Femur (tissue), 1 donor: ENCODE measurements at regions not wholly inside any gene's neighbourhood (a gene's known extent, or its start where the extent isn't known, plus 50 kb on each side); places are given as distances from the start of the nearest gene placed in this dataset.
"Not testable (repeated sequence)": the region's sequence is repeated elsewhere in the genome, so short reads cannot be mapped to it uniquely, and the experiment has no call there.

Experiments used
- DNase-seq: peaks from one replicate; pipeline ENCODE4 v3.0.0-alpha.2; 2017

DNA sequence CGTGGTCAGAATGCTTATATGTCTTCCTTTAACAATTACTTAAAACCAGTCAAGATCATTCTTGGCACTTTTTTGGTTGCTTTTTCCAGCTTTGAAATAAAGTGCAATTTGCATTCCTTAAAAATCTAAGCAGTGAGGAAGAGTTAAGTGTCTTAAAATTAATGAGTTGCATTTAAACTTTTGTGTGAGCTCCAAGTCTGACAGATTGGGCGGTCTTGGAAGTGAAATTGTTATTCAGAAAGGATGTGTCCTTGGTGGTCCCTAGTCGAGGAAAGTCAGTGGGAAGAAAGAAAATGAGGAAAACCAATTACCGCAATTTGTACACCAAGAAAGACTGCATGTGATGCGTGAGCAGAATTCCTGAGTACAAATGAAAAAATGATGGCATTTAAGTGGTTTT, 132.5 kb downstream of the HHIPL2 start:
- DNase-seq = no peak

DNA sequence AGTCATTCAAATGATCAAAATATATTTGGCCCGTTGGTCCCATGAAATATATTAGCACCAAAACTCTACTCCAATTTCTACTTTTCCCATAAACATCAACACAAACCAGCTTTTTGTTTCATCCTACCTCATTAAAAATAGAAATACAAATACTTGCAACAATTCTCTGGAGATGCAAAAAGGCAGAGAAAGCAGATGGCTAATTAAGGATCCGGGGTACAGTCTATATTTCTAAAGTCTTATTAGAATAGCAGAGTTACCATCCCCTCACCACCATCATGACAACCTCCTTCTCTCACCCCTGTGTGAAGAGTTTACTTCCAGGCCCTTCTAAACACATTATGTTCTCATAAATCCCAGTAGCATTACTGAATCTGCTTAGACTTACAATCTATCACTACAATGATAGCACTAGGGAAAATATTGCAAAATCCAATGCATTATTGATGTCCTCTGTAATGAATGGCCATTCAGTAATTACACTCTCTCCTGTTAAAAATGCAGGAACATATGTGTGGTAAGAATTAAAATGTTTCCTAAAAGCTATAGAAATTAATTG, 133.8 kb downstream of the HHIPL2 start:
- no peak for DNase-seq

DNA sequence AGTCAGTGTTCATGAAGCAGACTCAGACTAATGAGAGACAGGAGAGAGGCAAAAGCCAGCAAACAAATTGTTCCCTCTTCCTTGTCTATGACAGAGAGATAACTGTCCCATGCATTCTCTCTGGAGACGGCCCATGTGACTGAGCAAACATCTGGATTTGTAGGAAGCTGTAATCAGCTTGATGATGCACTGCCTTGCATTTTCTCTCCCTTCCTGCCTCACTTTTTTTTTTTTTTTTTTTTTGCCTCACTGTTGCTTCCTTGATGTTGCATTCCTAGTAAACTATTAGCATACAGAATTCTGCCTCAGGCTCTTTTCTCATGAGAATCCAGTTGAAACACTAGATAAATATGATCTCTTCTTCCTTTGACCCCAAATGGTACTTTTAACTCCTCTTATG, 134.5 kb downstream of the HHIPL2 start:
- no peak for DNase-seq

DNA sequence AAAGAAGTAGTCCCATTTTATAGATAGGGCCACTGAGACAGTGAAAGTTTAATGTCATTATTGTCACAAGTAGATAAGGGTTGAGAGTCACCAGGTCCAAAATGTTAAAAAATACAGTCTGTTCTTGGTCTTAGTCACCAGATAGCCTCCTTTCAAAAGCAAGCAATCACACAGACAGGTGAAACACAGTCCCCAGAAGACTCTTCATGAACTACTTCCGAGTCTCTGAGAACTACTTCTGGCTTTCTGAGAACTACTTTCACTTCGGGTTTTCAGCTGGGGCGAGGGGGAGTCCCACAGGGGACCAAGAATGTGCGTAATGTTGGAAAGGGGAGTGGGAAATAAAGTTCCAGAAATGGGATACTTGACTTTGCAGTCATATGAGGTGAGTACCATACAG, 143.2 kb downstream of the HHIPL2 start:
- no peak for DNase-seq

DNA sequence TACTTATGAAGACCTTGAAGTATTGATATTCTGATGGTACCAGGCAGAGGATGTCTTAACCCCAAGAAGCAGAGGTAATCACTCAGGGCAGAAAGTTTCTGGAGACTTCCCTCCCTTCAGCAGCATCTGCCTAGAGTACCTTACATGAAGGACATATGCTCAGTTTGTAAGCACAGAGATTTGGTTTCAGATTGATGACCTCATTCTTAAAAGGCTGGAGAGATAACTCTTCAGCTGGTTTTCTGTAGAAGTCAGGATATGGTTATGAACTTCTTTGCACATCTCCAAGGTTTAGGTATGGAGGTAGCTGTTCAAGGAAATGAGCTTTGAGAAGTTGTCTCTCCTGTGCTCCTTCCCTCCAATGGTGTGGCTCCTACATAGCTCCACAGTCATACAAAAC, 148.7 kb downstream of the HHIPL2 start:
- DNase-seq = no peak

DNA sequence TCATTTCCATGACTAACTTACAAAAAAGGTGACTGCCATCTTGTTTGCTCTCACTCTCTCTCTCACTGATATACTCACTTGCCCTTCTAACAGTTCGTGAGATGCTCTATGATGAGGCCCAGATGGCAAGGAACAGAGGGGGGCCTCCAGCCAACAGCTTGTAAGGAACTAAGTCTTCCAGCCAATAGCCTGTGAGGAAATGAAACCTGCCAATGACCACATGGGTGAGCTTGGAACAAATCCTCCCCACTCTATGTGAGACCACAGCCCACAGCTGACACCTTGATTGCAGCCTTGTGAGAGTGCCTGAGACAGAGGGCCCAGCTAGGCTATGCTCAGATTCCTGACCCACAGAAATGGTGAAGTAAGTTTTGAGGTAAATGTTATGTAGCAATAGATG, 153.7 kb downstream of the HHIPL2 start:
- DNase-seq = no peak

DNA sequence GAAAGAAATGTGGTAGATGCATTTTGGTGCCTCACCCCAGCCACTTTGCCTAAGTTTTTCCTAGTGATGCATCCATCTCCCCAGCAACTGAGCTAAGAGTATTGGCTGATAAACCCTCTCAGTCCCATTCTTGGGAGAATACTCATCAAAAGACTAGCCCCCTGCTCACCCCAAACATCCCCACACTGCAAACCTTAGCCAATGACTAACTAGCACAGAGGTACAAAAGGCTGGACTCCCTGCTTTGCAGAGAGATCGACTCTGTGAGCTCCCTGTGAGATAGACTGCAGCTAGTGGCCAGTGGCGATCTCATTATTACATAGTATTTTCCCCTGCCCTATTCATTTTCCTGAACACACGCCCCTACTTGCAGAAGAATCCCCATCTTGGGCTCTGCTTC, 155.3 kb downstream of the HHIPL2 start:
- DNase-seq = no peak

DNA sequence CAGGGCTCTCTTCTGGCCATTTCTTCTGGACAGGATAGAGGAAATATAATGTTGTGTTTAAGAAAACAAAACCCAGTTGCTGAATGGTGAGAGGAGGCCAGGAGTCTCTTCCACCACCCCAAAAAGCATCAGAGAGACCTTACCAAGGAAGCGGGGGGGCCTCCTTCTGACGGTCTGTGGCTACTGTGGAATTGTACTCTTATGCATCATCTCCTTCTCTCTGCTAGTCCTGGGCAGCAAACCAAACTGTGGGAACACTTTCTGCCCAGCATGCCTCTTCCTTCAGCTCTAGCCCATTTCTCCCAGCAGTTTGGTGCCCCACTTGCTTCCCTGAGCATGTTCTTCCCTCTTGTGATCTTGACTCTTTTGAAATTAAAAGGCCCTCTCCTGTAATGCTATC, 157.7 kb downstream of the HHIPL2 start:
- DNase-seq = no peak

DNA sequence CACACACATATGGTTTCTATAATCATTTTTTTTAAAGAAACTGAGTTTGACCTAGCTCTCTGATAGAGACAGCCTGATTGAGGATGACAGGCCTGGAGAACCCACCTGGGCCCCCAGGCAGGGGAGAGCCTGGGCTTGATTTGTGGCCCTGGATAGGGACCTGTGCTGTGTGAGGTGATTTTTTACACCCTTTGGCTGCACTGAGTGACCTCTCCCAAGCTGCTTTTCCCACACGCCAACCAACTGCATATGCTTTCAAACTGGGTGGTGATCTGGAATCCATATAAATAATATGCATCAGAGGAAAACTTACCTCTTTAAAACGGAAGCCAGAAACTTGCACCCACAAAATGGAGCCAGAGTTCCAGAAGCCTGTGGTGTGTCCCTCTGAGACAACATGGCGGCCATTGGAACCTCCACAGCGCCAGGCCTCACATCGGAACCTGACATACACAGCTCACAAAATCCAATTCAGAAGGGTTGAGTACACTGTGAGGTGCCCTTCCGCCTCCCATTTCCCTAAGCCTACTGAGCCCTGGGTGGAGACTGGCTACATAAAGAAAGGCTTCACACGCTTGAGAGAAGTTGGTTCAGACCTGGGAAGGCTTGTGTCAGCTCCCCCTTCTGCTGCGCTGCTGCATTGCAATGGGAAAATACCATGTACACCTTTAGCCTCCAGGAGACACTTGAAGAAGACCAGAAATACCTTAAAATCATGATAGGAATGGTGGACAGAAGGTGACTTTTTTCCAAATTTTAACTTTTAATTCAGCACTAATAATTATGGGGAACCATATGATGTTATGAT, 160.7 kb downstream of the HHIPL2 start:
- no peak for DNase-seq

DNA sequence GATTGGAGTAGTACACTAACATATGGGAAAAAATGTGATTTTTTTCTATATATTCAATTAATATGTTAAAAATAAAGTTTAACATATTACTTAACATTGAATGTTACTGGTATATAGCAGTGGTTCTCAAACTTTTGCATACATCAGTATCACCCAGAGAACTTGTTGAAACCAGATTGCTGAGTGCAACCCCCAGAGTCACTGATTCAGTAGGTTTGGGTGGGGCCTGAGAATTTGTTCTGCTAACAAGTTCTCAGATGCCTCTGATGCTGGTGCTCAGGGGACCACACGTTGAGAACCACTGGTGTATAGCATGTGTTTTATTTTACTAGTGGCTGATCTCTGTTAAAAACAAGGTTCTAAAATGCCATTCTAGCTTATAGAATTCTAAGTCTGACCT, 161.9 kb downstream of the HHIPL2 start:
- DNase-seq = no peak

DNA sequence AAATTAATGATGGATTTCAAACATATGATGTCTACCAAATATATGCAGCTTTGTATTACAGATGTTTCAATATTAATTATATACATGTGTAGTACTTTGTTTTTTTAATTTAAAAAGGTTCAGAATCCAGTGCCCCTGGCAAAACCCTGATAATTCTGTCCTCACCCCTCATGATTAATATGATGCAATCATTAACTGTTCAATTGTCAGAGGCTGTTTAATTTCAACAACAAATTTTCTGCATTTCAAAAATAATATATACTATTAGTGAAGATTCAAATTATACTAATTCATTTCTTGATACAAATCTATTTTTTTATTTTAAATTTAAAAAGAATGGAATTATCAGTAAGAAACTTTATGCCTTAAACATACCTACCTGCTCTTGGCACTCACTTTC, 162.6 kb downstream of the HHIPL2 start:
- no peak for DNase-seq

DNA sequence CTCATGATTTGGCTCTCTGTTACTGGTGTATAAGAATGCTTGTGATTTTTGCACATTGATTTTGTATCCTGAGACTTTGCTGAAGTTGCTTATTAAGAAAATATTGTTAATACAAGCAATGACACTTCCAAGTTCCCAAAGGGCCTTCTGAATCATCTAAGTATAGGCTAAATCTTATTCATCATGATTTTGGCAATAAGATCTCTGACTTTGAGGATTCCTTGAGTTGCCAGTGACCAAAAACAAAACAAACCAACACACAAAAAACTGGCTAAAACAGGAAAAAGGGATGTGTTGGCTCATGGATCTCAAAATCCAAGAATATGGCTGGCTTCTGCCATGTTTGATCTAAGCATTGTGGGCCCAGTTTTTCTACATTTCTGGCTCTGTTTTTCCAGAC, 163.4 kb downstream of the HHIPL2 start:
- DNase-seq = no peak

DNA sequence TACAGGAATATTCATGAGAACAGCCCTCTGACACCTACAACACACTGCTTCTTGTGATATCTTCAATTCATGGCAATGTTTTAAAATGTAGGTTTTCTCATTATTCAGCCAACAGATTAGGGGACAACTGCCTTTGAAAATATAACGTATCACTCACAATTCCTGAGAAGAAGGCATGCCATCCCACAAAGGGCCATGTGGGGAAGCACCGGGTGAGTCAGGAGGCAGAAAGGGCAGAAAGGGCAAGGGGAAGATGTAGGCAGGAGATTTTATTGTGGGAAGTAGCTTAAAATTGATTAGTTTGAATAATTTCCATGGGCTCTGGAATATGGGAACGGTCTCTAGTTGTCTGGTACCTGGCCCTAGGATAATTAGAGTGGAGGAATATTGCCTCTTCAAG, 165.7 kb downstream of the HHIPL2 start:
- no peak for DNase-seq

DNA sequence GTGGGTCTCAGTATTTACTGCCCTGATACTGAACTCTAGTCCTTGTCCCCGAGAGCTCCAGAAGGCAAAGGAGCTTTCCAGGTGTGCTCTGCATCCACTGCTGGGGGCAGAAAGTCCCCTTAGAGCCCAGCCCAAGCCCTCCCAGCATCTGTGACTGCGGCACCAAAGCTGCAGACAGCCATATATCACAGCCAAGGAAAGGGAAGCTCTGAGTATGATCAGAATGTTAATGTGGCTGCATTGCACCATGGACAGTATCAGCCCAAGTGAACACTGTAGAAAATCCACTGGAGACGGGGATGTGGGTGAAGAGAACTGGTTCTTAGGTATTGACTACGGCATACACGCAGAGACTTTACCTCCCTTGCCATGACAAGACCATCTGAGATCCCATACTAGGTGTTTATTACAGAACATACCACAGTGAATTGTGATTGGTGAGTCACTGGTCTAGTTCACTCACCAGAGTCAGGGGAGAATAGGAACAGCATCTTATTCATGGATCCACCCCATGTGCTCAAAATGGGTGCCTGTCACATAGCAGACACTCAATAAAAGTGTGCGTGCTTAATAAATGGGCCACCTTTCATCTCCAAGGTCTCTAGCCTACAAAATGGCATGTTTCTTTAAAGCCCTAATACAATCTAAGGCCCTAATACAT, 170.3 kb downstream of the HHIPL2 start:
- no peak for DNase-seq

DNA sequence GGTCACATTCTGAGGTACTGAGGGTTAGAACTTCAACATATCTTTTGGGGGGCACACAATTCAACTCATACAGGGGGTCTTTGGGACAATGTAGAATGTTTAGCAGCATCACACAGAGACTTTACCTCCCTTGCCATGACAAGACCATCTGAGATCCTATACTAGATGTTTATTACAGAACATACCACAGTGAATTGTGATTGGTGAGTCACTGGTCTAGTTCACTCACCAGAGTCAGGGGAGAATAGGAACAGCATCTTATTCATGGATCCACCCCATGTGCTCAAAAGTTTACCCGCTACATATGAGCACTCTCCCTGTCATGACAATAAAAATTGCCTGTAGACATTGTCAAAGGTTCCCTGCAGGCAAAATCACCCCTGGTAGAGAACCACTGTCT, 171.1 kb downstream of the HHIPL2 start:
- DNase-seq = not testable (repeated sequence)

DNA sequence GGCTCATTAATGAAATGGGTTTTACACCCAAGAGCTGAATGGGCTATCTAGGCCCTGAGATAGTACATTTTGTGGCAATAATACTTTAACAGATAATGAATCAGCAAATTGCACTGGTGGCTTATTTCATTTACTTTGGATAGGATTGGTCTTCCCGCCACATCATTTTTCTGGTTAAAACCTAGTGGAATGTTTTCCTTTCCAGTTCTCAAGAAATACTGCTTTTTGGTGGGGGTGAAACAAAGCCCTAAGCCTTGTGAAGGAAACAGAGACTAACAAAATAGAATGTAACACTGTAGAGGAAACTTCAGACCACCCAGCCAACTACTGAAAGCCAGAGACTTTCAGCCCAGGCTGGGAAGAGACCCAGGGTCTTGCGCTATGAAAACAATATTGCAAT, 172.2 kb downstream of the HHIPL2 start:
- peak; percentile 56 for DNase-seq

DNA sequence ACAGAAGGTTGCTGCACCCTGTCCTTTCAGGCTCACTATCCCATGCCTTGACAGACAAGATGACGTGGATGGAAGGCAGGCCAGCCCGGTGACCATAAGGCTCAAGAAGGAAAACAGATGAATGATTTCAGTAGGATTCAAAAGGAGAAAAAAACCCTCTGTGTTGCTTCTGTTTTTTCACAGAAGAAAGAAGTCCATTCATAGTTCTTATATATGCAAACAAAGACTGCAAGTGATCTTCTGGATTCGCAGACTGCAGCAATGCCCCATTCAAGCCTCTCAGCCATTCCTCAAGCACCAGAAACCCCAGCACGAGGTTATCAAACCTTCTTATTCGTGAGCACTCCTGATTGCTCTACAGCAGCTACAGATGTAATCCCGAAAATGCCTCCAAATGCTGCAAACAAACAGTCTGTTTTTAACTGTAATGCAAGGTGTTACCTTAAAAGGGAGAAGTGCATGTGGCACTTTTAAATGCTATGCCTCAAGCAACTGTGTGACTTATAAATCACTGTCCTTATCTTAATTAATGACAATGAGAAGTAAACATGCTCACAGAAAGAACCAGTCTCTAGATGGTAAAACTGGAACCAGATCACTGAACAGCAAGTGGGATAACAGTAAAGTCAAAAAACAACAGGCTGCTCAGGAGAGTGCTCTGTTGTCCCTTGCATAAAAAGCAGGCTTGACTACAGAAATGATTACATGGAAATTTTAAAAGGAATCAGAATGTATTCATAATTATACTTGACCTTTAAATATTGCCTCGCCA, 173.9 kb downstream of the HHIPL2 start:
- DNase-seq = no peak

DNA sequence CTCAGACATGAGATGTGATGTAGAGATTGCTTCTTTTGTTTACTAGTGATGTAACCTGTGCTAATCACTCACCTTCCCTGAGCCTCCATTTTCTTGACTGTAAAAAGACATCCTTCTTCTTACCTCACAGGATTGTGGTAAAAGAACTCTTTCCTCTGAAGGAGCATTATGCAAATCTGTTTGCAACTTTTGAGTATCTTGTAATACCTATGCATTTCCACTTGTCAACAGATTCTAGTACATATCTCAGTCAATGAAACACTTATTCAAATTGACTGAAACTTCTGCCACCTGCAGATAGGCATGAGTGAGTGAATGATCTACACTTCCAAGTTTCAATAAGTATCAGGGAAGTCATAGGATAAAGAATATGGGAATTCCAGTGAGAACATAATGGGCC, 174.7 kb downstream of the HHIPL2 start:
- no peak for DNase-seq

DNA sequence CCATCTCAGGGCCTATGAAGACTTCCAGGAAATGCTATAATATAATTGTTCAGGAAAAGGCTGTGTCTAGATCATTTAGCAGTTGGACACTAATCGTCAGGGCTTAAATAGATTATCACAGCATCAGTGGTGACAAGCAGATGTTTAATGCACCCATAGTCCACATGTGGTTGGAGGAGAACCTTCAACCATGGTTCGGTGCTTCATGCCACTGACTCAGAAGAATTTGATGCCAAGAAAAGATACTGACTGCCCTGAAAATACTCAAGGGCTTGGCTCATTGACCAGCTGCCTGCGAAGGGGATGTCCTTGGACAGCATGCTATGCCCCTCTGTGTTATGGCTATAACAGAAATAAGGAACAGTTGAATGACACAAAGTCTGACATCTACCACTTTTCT, 175.7 kb downstream of the HHIPL2 start:
- no peak for DNase-seq

DNA sequence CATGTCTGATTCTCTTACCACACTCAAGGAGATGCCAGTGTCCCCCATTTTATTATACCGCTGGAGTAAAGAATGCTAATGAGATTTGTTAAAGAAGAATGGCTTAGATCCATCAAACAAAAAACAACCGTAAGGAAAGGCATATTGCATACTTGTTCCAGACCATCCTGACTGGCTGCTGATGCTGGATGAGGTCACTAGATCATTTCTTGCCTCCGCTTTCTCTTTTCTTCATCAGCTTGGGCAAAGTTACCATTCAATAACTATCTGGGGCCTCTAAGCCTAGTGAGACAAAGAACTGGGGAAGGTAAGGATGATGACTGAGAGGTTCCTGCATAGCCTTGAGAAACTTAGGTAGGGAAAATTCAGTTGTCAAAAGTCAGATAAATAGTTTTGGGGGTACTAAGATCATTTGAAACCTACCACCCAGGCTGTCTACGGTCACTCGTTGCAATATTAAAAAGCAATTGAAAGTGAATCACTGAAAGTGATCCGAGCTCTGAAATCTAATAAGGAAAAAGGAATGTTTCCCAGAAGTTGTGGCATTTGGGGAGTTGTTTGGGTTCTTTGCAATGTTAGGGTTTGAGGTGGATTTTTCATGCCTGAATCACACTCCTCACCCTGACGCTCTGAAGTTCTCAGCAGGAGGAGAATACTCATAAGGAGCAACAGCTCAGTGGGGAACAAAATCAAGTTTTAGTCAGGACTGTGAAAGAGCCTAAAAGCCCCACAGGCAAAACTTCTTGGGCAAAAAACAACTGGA, 176.8 kb downstream of the HHIPL2 start:
- DNase-seq = no peak

DNA sequence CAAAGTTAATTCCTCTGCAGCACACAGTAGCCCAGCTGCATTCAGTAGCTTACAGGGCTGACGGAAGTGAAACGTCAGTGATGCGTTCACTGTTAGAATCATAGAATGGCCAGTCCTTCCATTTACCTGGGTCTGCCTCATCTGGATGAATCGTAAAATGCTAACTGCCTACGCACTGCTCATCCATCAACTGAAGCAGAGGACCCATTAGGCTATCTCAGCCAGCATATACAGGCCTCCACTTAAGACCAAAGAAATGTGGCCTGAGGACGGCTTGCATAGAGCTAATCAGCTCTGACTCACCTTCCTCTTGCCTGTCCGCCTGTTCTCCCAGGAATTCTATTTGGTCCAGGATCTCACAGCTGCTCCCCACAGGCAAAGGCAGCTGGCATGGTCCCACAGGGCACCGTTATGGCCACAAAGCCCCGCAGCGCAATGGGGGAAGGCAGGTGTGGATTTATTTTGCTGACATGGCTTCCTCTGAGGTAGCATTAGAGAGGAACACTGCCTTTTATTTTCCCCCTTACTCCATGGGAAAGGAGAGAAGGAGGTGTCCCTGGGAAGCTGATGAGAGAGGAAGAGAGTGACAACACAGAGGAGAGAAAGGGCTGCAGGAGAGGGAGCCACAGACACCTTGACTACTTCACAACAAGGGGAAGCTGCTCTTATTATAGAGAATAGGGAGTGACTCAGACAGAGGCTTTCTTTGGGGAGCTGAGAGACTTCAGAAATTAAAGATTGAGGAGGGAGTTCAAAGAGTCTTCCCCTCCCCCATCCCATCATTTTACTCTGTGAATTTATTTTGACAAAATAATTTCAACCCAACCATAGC, 177.6 kb downstream of the HHIPL2 start:
- DNase-seq = no peak

DNA sequence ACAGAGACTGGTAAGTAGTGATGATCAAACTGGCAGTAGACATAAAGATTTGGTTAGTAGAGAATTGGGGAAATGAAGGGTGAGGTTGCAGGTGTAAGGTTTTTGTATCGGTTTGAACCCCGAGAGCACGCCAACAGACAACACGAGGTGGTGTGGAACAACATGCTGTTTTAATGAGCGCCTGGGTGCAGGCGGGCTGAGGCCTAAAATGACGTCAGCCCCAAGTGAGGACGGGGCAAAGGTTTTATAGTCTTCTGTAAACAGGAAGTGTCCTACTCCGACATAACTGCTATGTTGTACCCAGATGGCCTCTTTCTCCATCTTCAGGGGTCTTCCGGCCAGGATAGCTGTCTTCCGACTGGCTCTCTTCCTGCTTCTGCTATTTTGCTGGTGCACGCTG, 178.8 kb downstream of the HHIPL2 start:
- DNase-seq = no peak
